GM21381 (cell line): ENCODE measurements at regions not wholly inside any gene's neighbourhood (a gene's known extent, or its start where the extent isn't known, plus 50 kb on each side); places are given as distances from the start of the nearest gene placed in this dataset.
"Not testable (repeated sequence)": the region's sequence is repeated elsewhere in the genome, so short reads cannot be mapped to it uniquely, and the experiment has no call there.

Experiments used
- ATAC-seq: cut with Tn5 transposase; IDR thresholded peaks from one replicate; pipeline ENCODE4 v1.9.1; 2021; ENCODE audit warnings: mild to moderate bottlenecking, moderate library complexity; ENCODE audit not compliant: unreplicated experiment

DNA sequence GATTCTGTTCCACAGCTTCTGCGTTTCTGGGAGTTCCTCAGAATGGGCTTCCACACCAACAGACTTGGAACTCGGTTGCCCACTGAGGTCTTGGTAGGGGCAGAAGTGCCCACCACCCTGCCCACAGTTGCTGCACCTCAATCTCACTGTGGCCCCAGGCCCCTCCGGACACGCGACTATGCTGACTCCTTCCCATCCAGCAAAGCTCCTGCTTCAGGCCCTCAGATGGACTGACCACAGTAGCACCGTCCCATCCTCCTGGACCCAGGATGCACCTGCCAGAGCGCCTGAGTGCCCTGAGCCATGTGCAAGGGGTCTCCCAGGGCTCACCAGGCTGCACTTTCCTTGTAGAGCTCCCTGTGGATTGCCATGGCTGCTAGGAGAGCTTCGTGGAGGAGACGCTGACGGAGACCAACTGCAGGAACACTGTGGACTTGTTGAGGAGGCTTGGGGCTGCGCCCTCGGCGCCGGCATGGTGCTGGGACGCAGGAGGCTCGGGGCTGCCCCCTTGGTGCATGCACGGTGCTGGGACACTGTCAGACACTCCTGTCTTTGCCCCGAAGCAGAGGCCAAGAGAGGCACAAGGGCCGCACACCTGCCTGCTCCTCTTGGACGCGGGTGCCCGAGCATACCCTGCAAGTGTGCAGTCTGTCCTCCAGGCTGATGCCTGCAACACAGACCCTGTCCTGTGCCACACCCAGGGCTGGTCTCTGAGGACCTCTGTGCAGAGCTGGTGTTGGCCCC is 201.3 kb downstream of the LIPI start:
- ATAC-seq, result not testable (repeated sequence)

DNA sequence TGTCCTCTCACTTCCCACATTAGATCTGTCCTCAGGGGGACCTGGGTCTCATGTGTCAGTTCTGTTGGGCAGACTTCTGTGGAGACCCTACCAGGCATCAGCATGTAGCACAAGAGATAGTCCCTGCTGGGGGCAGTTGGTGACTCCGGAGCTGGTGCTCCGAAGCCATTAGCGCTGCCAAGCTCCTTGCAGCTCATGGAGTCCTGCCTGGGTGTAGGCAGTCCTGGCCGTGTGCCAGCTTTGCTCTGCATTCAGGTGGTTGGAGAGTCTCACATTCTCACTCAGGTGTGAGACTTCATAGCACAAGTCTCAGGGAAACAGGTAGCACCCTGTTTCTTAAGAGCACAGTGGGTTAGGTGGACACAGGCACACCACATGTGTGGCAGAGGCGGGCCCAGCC is 202.3 kb downstream of the LIPI start:
- not testable (repeated sequence) for ATAC-seq

DNA sequence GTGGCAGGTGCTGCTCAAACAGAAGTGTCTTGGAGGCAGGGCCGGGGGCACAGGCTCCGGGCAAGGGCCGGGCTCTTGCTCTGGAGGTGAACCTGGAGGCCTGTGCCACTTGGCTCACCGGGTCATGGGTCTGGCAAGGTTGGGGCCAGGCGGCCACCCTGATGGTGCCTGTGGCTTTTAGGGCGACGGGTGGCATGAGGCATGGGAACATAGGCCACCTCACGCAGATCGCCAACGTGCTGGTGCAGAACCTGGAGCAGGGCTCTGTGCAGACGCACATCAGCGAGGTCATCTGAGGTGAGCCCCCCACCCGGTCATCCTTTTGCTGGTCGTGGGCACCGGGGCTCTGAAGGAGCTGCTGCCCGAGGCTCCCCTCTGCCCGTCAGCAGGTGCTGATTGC is 202.7 kb downstream of the LIPI start:
- ATAC-seq, result not testable (repeated sequence)

DNA sequence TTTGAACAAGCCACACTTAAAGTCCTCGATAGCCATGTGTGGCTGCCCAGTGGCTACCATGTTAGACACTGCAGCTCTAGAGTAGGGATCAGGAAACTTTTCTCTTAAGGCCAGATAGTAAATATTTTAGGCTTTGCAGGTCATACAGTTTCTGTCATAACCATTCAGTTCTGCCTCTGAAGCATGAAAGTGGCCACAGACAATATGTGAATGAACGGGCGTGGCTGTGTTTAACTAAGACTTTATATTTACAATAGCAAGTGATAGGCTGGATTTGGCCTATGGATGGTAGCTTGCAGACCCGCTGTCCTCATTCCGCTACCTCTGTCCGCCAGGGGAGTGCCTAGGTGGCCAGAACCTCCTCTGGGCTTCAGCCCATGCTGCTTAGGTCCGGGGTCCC is 204.6 kb downstream of the LIPI start:
- ATAC-seq, result not testable (repeated sequence)

DNA sequence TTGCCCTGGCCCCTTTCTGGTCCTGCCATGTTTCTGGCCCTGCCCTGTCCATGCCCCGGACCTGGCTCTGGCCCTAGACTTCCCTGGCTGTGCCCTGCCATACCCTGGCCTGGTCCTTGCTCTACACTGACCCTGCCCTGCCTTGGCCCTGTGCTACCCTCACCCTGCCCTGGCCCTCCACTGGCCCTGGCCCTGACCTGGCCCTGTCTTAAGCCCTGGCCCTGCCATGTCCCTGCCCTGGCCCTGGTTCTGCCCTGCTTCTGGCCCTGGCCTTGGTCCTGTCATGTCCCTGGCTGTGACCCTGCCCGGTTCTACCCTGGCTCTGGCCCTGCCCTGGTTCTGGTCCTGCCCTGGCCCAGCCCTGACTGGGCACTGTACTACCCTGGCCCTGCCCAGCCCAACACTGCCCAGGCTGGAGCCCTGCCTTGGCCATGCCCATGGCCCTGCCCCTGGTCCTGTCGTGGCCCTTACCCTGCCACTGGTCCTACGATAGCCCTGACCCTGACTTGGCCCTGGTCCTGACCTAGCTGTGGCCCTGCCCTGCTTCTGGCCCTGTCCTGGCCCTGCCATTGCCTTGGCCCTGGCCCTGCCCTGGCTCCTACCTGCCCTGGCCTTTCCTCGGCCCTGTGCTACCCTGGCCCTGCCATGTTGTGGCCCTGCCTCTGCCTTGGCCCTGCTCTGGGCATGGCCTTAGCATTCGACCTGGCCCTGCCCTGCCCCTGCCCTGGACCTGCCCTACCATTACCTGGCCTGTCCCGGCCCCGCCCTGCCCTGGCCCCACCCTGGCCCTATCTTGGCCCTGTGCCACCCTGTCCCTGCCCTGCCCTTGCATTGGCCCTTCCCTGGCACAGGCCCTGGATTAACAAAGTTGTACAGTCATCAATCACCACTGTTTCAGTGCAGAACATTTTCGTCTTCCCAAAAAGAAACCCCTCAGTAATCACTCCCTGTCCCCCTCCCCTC is 223.5 kb downstream of the LIPI start:
- not testable (repeated sequence) for ATAC-seq

DNA sequence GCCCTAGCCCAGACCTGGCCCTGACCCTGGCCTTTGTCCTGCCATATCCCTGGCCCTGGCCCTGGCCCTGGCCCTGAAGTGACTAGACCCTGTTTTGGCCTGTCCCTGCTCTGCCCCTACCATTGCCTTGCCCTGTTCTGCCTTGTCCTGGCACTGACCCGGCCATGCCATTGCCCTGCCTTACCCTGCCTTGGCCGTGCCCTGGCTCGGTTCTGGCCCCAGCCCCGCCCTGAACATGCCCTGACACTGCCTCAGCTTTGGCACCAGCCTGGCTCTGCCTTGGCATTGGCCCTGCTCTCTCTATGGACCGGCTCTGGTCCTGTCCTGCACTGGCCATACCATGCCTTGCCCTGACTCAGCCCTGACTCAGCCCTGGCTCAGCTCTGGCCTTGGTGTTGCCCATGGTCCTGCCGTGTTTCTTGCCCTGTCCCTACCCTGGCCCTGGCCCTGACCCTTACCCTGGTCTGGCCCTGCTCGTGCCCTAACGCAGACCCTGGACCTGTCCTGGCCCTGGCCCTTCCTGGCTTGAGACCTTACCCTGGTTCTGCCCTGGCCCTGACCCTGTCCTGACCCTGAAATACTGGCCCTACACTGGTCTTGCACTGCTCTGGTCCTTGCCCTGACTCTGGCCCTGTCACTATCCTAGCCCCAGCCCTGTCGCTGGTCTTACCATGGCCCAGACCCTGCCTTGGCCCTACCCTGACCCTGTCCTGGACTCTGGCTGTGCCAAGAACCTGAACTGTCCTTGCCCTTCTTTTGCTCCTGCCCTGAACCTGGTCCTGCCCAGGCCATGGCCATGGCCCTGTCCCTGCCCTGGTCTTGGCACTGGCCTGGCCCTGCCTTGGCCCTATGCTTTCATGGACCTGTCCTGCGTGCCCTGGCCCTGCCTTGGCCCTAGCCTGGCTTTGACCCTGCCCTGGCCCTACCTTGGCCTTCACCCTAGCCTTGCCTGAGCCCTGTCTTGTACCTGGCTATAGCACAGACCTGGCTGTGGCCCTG is 224.6 kb downstream of the LIPI start:
- ATAC-seq, result not testable (repeated sequence)

DNA sequence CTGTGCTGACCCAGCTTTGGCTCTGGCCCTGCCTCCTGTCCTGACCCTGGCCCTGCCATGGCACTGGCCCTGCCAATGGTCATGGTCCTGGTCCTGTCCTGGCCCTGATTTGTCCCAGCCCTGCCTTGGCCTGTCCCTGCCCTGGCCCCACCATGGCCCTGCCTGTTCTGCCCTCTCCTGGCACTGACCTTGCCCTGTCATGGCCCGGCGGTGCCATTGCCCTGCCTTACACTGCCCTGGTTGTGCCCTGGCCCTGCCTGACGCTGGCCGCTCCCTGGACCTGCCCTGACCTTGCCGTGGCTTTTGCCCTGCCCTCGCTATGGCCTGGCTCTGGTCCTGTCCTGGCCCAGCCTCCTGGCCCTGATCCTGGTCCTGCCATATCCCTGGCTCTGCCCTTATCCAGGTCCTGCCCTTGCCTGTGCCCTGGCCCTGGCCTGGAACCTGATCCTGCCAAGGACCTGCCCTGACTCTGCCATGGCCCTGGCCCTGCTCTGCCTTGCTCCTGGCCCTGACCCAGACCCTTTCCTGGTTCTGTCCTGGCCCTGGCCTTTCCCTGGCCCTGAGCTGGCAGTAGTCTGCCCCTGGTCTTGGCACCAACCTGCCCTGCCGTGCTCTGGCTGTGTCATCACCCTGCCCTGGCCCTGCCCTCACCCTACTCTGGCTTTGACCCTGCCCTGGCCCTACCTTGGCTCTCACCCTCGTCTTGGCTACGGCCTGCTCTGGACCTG is 225.5 kb downstream of the LIPI start:
- ATAC-seq, result not testable (repeated sequence)

DNA sequence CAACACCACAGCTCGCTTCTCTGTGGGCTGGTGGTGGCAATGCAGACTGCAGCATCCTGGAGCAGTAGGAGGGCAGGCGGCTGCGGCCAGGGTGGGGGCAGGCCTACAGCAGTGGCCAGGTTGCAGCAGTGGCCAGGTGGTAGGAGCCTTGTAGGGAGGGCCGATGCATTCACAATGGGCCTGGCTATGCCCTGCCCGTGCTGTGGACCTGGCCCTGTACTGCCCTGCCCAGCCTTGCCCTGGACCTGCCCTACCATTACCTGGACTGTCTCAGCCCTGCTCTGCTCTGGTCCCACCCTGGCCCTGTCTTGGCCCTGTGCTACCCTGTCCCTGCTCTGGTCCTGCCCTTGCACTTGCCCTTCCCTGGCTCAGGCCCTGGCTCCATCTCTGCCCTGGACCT is 226.0 kb downstream of the LIPI start:
- not testable (repeated sequence) for ATAC-seq

DNA sequence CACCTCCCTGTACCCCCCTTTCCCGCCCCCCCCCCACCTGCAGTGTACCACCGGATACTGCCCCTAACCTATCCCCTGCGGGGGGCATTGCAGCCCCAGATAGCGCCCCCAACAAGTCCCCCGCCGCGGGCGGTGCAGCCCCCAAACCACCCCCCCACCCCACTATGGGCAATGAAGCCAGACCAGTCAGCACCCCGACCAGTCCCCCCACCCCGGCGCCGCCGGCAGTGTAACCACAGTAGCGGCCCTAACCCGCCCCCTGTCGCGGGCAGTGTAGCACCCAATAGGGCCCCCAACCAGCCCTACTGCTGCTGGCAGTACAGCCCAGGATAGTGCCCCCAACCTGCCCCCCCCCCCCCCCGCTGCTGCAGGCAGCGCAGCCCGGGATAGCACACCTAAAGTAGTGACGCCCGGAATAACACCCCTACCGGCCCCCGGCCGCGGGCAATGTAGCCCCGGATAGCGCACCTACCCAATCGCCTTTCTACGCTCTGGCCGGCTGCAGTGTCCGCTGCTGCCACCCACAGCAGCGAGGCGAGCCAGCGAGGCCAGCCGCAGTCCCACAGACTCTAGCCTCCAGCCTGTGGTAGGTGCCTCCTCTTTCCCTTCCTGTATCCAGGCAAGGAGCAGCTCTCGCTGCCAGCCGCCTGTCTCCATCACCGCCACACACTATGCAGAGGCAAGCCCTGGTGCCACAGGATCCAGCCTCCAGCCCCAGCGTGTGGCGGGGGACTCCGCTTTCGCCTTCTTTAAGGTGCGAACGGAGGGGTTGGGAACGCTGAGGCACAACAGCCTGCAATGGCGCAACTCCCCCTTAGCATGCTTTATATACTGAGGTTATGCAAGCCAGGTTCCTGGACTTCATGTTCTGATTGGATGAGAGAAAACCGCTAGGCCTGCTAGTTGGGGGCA is 229.3 kb downstream of the LIPI start:
- ATAC-seq, result not testable (repeated sequence)

DNA sequence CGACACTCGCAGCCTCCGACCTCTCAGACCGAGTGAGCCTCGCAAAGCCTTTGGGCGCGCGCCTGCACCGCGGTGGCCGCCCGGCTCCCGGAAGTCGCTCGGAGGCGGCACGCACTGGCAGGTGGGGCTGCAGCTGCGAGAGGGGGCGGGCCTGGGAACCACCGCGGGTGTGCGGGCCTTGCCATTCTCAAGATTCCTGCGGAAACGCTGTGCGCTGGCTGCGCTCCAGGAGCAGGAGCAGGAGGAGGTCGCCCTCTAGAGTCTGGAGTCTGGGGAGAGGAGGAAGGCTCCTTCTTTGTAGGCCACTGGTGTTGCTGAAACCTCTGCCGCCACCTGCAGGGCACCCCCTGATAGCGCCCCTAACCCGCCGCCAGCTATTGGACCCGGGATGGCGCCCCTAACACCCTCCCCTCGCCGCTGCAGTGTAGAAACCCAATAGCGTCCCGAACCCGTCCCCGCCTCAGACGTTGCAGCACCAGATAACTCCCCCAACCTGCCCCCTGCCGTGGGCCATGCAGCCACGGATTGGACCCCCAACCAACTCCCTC is 230.6 kb downstream of the LIPI start:
- ATAC-seq, result peak; percentile 95

DNA sequence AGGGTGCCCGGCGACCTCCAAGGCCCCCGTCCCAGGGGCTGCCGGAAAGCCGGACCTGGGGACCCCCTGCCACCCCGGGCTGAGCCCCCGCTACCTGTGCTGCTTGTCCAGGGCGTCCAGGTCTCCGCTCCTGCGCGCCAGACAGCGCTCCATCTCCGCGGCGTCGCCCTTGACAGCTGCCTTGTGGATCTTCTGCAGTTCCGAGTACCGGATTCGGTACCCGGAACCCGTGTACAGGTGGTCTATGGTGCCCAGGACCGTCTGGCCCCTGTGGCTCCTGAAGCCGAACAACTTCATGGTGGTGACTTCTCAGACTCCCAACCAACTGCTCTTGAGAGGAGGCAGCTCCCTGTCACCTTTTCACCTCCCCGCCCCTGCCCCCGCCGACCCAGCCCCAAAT is 231.1 kb downstream of the LIPI start:
- peak; percentile 30 for ATAC-seq

DNA sequence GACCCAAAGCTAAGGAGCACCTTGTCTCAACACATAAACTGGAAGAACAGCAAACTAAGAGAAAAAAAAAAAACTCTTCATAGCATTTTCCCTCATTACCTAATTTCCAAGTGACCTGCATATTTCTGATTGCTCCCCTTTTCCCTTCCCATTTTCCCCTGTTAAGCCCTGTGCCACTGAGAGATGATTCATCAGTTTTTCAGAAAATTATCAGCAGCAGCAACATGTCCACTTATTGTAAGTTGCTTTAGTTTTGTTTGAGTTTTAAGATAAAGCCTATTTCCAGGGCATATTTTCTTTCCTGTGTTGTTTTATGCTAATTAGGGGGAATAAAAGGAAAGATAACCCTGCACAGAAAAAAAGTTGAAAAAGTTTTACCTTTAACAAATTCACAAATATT is 236.2 kb downstream of the LIPI start:
- ATAC-seq, result not testable (repeated sequence)

DNA sequence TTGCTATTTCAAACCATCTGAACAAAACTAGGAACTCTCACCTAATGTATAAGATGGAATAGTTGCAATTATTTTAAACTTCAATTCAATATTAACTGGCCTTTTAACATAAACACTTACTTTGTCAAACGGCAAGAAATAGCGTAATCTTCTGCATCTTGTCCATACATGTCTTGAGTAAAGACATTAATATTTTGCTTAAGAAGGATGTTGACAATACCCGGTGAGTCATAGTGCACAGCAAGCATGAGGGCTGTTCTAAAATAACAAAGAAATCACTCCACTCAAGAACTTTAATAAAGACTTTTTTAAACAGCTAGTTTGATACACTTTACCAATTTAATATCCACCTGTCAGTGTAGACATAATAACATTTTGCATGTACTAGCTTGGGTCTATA is 240.9 kb downstream of the LIPI start:
- not testable (repeated sequence) for ATAC-seq

DNA sequence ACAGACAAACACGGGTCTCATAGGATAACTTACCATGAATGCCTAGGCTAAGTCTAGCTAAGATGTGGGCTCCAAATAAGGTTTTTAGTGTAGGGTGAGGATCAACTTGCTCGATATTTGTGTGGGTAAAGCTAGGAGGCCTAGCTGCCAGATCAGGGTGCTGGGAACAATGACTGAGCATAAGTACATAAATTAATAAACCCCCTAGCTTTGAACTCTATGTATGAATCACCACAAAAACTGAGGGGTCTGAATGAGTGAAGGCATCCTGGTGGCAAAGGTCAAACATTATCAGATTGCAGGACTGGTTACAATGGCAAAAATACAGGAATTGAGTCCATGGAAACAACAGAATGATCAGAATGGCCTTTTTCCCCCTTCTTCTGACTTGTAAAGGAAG is 241.8 kb downstream of the LIPI start:
- ATAC-seq, result not testable (repeated sequence)

DNA sequence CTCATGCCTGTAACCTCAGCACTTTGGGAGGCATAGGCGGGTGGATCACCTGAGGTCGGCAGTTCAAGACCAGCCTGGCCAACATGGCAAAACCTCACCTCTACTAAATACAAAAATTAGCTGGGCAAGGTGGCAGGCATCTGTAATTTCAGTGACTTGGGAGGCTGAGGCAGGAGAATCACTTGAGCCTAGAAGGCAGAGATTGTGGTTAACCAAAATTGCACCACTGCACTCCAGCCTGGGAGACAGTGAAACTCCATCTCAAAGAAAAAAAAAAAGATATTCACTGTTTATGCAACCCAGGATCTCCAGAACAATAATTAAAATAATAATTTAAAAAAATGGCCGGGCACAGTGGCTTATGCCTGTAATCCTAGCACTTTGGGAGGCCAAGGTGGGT is 247.5 kb downstream of the LIPI start:
- ATAC-seq, result not testable (repeated sequence)

DNA sequence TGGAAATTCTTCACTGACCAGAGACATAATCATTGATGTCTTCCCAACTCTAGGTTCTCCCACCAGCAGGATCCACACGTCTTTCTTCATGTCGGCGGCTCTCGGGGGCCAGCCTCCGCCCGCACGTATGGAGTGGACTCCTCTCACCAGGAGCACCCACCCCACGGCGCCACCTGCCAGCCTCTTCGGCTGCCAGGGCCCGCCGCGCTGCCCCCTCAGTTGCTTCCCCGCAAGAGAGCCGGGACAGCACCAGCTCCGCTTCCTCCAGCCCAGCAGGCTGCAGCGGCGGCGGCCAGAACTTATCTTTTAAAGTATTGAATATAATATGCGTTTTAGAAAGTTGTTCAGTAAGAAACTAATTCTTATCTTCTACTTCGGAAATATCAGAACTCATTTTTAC is 273.5 kb downstream of the LIPI start:
- no peak for ATAC-seq

DNA sequence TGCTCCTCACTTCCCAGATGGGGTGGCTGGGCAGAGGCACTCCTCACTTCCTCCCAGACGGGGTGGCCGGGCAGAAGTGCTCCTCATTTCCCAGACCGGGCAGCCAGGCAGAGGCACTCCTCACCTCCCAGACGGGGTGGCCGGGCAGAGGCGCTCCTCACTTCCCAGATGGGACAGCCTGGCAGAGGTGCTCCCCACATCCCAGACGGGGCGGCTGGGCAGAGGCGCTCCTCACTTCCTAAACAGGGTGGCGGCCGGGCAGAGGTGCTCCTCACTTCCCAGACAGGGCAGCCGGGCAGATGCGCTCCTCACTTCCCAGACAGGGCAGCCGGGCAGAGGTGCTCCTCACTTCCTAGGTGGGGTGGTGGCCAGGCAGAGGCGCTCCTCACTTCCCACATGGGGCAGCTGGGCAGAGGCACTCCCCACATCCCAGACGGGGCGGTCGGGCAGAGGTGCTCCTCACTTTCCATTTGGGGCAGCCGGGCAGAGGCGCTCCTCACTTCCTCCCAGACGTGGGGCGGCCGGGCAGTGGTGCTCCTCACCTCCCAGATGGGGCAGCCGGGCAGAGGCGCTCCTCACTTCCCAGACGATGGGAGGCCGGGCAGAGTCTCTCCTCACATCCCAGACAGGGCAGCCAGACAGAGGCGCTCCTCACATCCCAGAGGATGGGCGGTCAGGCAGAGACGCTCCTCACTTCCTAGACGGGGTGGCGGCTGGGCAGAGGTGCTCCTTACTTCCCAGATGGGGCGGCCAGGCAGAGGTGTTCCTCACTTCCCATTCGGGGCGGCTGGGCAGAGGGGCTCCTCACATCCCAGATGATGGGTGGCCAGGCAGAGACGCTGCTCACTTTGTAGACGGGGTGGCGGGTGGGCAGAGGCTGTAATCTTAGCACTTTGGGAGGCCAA is 274.5 kb downstream of the LIPI start:
- ATAC-seq, result not testable (repeated sequence)
